Kasumi-1 (cell line): ENCODE measurements at regions not wholly inside any gene's neighbourhood (a gene's known extent, or its start where the extent isn't known, plus 50 kb on each side); places are given as distances from the start of the nearest gene placed in this dataset.

ENCODE experiments used
- DNase-seq, 2 experiments: peaks; one replicate each; lab custom pipeline; 2025; lab: John Stamatoyannopoulos, UW

GRCh38 chr5:166963596-166963995 lies 1327.8 kb upstream of the WWC1 start:
- no peak for DNase-seq

GRCh38 chr5:166977911-166978422 lies 1313.5 kb upstream of the WWC1 start:
- DNase-seq: no peak

GRCh38 chr5:166979307-166979895 lies 1312.0 kb upstream of the WWC1 start:
- no peak for DNase-seq

- no peak for DNase-seq
Measured at GRCh38 chr5:166980666-166981065, 1310.8 kb upstream of the WWC1 start.

GRCh38 chr5:166982226-166982625 lies 1309.2 kb upstream of the WWC1 start:
- DNase-seq: no peak

- no peak for DNase-seq
Measured at GRCh38 chr5:166991601-166992000, 1299.8 kb upstream of the WWC1 start.

- DNase-seq: no peak
Measured at GRCh38 chr5:166992108-166992507, 1299.3 kb upstream of the WWC1 start.

GRCh38 chr5:166992874-166993722 lies 1298.3 kb upstream of the WWC1 start:
- no peak for DNase-seq

GRCh38 chr5:166994226-166994625 lies 1297.2 kb upstream of the WWC1 start:
- no peak for DNase-seq

GRCh38 chr5:167001246-167001645 lies 1290.2 kb upstream of the WWC1 start:
- no peak for DNase-seq

GRCh38 chr5:167008705-167009104 lies 1282.7 kb upstream of the WWC1 start:
- DNase-seq: no peak

- no peak for DNase-seq
Measured at GRCh38 chr5:167011196-167011595, 1280.2 kb upstream of the WWC1 start.

GRCh38 chr5:167012123-167013034 lies 1279.1 kb upstream of the WWC1 start:
- no peak for DNase-seq

GRCh38 chr5:167014401-167015056 lies 1276.9 kb upstream of the WWC1 start:
- no peak for DNase-seq

GRCh38 chr5:167020418-167020817 lies 1271.0 kb upstream of the WWC1 start:
- DNase-seq: no peak

GRCh38 chr5:167029488-167029887 lies 1262.0 kb upstream of the WWC1 start:
- no peak for DNase-seq

- DNase-seq: no peak
Measured at GRCh38 chr5:167030500-167031120, 1260.8 kb upstream of the WWC1 start.

- no peak for DNase-seq
Measured at GRCh38 chr5:167036585-167036984, 1254.9 kb upstream of the WWC1 start.

GRCh38 chr5:167049043-167049663 lies 1242.3 kb upstream of the WWC1 start:
- DNase-seq: peak; percentile 42 to 53

- no peak for DNase-seq
Measured at GRCh38 chr5:167049771-167050567, 1241.5 kb upstream of the WWC1 start.
